ENCODE measurements at regions not wholly inside any gene's neighbourhood (a gene's known extent, or its start where the extent isn't known, plus 50 kb on each side); places are given as distances from the start of the nearest gene placed in this dataset.

DNA sequence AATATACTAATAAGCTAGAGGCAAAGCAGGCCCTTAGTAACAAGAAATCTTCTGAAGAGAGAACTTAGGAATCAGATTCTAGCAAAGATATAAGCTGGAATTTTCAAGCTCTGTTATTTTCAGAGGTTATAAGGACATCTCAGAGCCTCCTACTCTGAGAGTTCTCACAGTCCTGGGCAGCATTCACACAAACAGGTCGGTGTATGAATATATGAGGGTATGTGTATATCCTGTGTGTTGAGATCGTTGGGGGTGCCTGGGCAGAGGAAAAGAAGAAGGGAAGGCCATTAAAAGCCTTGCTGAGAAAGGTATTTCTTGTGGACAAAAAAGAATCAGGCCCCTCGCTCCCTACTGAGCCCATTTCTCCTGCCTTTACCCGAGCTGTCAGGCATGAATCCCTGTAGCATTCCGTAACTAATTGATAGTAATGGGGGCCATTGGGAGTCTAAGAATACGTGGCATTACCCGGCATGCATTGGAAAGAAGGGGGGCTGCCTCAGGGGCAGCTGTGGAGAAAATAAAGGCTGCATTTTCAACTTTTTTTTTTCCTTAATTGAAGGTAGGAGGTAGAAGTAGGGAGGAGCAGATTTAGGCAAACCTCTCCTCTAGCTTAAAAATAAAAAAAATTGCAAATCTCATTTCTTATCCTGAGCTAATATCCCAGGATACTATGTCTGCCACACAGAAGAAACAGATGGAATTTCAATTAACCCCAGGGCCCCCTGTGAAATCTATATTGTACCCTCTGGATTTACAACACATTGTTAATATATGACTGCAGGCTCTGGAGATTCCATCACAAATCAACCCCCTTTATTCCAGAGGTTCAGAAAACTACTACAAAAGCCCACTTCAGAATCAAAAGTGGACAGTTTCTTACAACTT is 103.8 kb downstream of the GTPBP8 start:
- H3K4me1 Mint-ChIP-seq (ENCODE audit: low read depth), result no peaks in the 10 kb centered on the region
- H3K27me3 Mint-ChIP-seq, result peaks cover 4% of the 10 kb centered on the region
- DNase-seq (ENCODE audit: low spot score, unreplicated experiment), result no peak
- H3K4me3 Mint-ChIP-seq (ENCODE audit: low read depth), result no peak overlapping the region
- H3K27ac Mint-ChIP-seq, result no peak overlapping the region
- no peaks in the 10 kb centered on the region for H3K36me3 Mint-ChIP-seq (ENCODE audit: insufficient read depth)
- no peaks in the 10 kb centered on the region for H3K9me3 Mint-ChIP-seq (ENCODE audit: low read depth)
- TF ChIP-seq, protein P1, sequence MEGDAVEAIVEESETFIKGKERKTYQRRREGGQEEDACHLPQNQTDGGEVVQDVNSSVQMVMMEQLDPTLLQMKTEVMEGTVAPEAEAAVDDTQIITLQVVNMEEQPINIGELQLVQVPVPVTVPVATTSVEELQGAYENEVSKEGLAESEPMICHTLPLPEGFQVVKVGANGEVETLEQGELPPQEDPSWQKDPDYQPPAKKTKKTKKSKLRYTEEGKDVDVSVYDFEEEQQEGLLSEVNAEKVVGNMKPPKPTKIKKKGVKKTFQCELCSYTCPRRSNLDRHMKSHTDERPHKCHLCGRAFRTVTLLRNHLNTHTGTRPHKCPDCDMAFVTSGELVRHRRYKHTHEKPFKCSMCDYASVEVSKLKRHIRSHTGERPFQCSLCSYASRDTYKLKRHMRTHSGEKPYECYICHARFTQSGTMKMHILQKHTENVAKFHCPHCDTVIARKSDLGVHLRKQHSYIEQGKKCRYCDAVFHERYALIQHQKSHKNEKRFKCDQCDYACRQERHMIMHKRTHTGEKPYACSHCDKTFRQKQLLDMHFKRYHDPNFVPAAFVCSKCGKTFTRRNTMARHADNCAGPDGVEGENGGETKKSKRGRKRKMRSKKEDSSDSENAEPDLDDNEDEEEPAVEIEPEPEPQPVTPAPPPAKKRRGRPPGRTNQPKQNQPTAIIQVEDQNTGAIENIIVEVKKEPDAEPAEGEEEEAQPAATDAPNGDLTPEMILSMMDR (IDR thresholded peaks at IDR 0.05; ENCODE audit: unreplicated experiment), result no peak

DNA sequence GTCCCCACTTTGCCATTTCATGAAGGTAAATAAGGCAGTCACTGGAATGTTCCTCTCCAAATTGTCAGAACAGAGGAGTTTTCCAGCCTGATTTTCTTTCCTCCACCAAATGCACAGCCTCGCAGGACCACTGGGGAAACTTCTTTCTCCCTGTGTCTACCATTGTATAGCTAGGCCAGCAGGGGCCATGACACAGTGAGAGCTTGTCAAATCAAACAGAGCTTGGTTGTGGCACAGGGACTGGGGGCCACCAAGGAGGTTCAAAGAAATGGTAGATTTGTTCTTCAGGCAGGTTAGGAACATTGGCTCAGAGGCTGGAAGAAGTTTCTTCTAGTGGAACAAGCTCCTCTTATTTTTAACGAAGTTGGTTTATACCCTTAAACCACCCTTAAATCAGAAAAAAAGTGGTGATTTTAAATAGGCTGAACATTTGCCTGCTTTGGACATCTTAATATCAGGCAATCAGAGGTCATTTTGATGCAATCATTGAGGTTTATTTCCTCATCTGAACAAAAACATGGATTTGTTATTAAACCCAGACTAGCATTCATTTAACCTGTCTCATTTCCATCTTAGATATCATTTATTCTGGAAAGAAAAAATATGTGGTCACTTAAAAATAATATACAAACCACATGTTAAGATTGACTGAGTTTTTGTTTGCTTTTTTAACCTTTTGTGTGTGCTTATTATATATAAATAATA is 105.6 kb downstream of the GTPBP8 start:
- Mint-ChIP-seq H3K4me3 (ENCODE audit: low read depth) (no peak overlapping the region), H3K9me3 (ENCODE audit: low read depth) (no peaks in the 10 kb centered on the region), H3K36me3 (ENCODE audit: insufficient read depth) (no peaks in the 10 kb centered on the region), H3K27ac (no peak overlapping the region), H3K4me1 (ENCODE audit: low read depth) (no peaks in the 10 kb centered on the region), H3K27me3 (peaks cover 4% of the 10 kb centered on the region)
- TF ChIP-seq, protein P1 (IDR thresholded peaks at IDR 0.05; ENCODE audit: unreplicated experiment), result no peak
- DNase-seq (ENCODE audit: low spot score, unreplicated experiment), result no peak

DNA sequence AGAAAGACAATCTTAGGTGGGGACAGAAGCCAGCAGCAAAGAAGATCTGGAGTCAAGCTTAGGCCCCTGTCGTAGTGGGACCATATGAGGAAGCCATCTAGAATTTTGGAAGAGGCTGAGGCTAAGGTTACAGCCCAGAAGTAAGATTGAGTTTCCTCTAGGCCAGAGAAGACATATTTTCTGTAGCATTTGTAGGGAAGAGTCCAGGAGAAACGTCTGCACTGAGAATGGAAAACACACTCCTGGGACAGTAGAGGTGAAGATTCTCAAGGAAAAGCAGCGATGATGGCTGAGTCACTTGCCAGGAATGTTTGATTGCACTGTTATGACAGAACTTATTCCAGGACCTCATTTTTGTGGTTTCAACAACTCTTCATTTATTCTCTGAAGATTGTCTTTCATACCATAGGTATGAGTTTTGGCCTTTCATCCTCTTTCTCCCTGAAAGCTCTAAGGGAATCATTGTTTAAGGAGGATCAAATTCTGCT is 107.2 kb downstream of the GTPBP8 start:
- no peak overlapping the region for H3K4me3 Mint-ChIP-seq (ENCODE audit: low read depth)
- H3K36me3 Mint-ChIP-seq (ENCODE audit: insufficient read depth), result no peaks in the 10 kb centered on the region
- H3K27ac Mint-ChIP-seq, result no peak overlapping the region
- H3K9me3 Mint-ChIP-seq (ENCODE audit: low read depth), result no peaks in the 10 kb centered on the region
- DNase-seq (ENCODE audit: low spot score, unreplicated experiment), result no peak
- TF ChIP-seq, protein P1 (IDR thresholded peaks at IDR 0.05; ENCODE audit: unreplicated experiment), result no peak
- peaks cover 4% of the 10 kb centered on the region for H3K27me3 Mint-ChIP-seq
- H3K4me1 Mint-ChIP-seq (ENCODE audit: low read depth), result no peaks in the 10 kb centered on the region

DNA sequence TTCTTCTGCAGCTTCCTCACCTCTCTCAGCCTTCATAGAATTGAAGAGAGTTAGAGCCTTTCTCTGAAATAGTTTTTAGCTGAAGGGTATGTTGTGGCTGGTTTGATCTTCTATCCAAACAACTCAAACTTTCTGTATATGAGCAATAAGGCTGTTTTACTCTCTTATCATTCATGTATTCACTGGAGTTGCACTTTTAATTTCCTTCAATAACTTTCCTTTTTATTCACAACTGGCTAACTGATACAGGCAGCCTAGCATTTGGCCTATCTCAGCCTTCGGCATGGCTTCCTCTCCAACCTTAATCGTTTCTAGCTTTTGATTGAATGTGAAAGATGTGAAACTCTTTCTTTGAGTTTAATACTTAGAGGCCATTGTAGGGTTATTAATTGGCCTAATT is 109.3 kb downstream of the GTPBP8 start:
- H3K4me1 Mint-ChIP-seq (ENCODE audit: low read depth), result no peaks in the 10 kb centered on the region
- H3K9me3 Mint-ChIP-seq (ENCODE audit: low read depth), result no peaks in the 10 kb centered on the region
- TF ChIP-seq, protein P1 (IDR thresholded peaks at IDR 0.05; ENCODE audit: unreplicated experiment), result no peak
- H3K27me3 Mint-ChIP-seq, result peaks cover 6% of the 10 kb centered on the region
- H3K36me3 Mint-ChIP-seq (ENCODE audit: insufficient read depth), result no peaks in the 10 kb centered on the region
- no peak overlapping the region for H3K4me3 Mint-ChIP-seq (ENCODE audit: low read depth)
- DNase-seq (ENCODE audit: low spot score, unreplicated experiment), result no peak
- H3K27ac Mint-ChIP-seq, result no peak overlapping the region

DNA sequence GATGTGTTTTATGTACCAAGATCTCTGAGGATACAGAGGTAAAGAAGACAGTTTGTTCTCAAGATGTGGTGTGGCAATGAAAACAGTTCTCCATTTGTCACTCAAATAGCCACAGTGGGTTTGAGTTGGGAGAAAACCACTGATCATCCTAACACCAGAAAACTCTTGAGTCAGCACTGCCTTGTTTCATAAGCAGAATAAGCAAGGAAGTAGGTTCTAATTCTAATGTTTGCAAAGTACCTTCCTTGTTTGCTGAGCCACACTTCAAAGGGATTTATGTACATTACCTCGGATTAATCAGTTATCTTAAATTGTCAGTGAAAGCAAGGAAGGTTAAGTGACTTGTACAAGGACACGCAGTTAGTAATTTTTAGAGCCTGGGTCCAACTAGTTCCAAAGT is 107.8 kb upstream of the BOC start:
- Mint-ChIP-seq H3K4me1 (ENCODE audit: low read depth) (no peaks in the 10 kb centered on the region), H3K36me3 (ENCODE audit: insufficient read depth) (no peaks in the 10 kb centered on the region), H3K9me3 (ENCODE audit: low read depth) (no peaks in the 10 kb centered on the region), H3K4me3 (ENCODE audit: low read depth) (no peak overlapping the region), H3K27me3 (peaks cover 10% of the 10 kb centered on the region), H3K27ac (no peak overlapping the region)
- DNase-seq (ENCODE audit: low spot score, unreplicated experiment), result no peak
- TF ChIP-seq, protein P1 (IDR thresholded peaks at IDR 0.05; ENCODE audit: unreplicated experiment), result no peak
